Prostate gland (tissue), 2 donors: ENCODE measurements at regions not wholly inside any gene's neighbourhood (a gene's known extent, or its start where the extent isn't known, plus 50 kb on each side); places are given as distances from the start of the nearest gene placed in this dataset.
"Not testable (repeated sequence)": the region's sequence is repeated elsewhere in the genome, so short reads cannot be mapped to it uniquely, and the experiment has no call there.

Source experiments
- POLR2A ChIP-seq: fragments of 450-650 bp; IDR thresholded peaks from one replicate; pipeline ENCODE4 v1.6.1; 2016; ENCODE audit warnings: antibody characterized with exemption, mild to moderate bottlenecking
- POLR2AphosphoS5 ChIP-seq: sonication (generic); formaldehyde crosslinking; IDR thresholded peaks from one replicate; pipeline ENCODE4 v1.6.1; 2017; ENCODE audit warnings: antibody characterized with exemption
- TF ChIP-seq, protein P1 (sequence below), 4 experiments: fragments of 200-600 bp in 2 of 4; fragments of 450-650 bp in 2 of 4; sonication (generic) in 2 of 4; IDR thresholded peaks; 1 replicate in 3 of 4; 2 replicates in 1 of 4; pipeline ENCODE4 v1.5.1; 2016 to 2019; ENCODE audit warnings: antibody characterized with exemption in 4 of 4, mild to moderate bottlenecking in 2 of 4, moderate library complexity in 2 of 4

GRCh38 chr6:159407211-159407780 is 238.1 kb downstream of the FNDC1 start:
- TF ChIP-seq, protein P1, sequence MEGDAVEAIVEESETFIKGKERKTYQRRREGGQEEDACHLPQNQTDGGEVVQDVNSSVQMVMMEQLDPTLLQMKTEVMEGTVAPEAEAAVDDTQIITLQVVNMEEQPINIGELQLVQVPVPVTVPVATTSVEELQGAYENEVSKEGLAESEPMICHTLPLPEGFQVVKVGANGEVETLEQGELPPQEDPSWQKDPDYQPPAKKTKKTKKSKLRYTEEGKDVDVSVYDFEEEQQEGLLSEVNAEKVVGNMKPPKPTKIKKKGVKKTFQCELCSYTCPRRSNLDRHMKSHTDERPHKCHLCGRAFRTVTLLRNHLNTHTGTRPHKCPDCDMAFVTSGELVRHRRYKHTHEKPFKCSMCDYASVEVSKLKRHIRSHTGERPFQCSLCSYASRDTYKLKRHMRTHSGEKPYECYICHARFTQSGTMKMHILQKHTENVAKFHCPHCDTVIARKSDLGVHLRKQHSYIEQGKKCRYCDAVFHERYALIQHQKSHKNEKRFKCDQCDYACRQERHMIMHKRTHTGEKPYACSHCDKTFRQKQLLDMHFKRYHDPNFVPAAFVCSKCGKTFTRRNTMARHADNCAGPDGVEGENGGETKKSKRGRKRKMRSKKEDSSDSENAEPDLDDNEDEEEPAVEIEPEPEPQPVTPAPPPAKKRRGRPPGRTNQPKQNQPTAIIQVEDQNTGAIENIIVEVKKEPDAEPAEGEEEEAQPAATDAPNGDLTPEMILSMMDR (IDR thresholded peaks at IDR 0.05), result not testable (repeated sequence)
- TF ChIP-seq POLR2AphosphoS5, POLR2A: not testable (repeated sequence)
